ENCODE measurements at regions not wholly inside any gene's neighbourhood (a gene's known extent, or its start where the extent isn't known, plus 50 kb on each side); places are given as distances from the start of the nearest gene placed in this dataset.
A peak's percentile ranks its signal among the peaks of the same experiment; 100 is the strongest.

DNA sequence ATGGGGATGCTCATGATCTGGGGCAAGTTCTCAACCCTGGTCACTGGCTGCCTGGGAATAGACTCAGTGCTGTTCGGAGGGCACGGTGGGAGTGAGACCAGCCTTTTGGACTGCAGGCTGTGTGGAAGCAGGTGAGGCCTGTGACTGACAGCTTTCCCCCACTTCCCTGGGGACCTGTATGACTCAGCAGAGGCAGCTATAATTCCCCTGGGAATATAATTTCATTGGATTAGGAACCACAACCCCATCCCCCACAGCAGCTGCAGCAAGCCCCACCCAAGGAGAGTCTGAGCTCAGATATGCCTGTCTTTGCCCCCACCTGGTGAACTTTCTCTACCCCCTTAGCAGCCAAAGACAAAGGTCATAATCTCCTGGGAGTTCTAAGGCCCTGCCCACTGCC lies 408.6 kb downstream of the PPP3CA start:
- no peaks in the 10 kb centered on the region for H4K20me1 ChIP-seq (ENCODE audit: insufficient read depth, low read length)
- no peak overlapping the region for H3K4me2 ChIP-seq (ENCODE audit: low read length)
- H3K27ac ChIP-seq (ENCODE audit: low read length), result no peak overlapping the region
- H3K4me1 ChIP-seq (ENCODE audit: low read length), result peaks cover 7% of the 10 kb centered on the region; the same call in 1 of the 2 replicates
- no peak overlapping the region for H3K9ac ChIP-seq (ENCODE audit: low read length)
- H3K36me3 ChIP-seq (replicated peaks; ENCODE audit: low read depth, low read length), result no peaks in the 10 kb centered on the region
- H2AFZ ChIP-seq (ENCODE audit: low read depth, low read length), result no peak overlapping the region
- no peaks in the 10 kb centered on the region for H3K27me3 ChIP-seq (ENCODE audit: low read depth, low read length)
- no peak overlapping the region for H3K4me3 ChIP-seq (ENCODE audit: low read length)
- no peaks in the 10 kb centered on the region for H3K9me3 ChIP-seq (ENCODE audit: insufficient read depth, low read length)
- no peak for TF ChIP-seq EZH2phosphoT487 (IDR thresholded peaks at IDR 0.05; ENCODE audit: low read depth)
- TF ChIP-seq, protein P1, sequence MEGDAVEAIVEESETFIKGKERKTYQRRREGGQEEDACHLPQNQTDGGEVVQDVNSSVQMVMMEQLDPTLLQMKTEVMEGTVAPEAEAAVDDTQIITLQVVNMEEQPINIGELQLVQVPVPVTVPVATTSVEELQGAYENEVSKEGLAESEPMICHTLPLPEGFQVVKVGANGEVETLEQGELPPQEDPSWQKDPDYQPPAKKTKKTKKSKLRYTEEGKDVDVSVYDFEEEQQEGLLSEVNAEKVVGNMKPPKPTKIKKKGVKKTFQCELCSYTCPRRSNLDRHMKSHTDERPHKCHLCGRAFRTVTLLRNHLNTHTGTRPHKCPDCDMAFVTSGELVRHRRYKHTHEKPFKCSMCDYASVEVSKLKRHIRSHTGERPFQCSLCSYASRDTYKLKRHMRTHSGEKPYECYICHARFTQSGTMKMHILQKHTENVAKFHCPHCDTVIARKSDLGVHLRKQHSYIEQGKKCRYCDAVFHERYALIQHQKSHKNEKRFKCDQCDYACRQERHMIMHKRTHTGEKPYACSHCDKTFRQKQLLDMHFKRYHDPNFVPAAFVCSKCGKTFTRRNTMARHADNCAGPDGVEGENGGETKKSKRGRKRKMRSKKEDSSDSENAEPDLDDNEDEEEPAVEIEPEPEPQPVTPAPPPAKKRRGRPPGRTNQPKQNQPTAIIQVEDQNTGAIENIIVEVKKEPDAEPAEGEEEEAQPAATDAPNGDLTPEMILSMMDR (IDR thresholded peaks at IDR 0.05; ENCODE audit: low read depth, low read length), result no peak
- H3K79me2 ChIP-seq (ENCODE audit: low read length), result no peaks in the 10 kb centered on the region

- Histone ChIP-seq H3K36me3 (replicated peaks; ENCODE audit: low read depth, low read length) (no peaks in the 10 kb centered on the region), H3K27ac (ENCODE audit: low read length) (no peak overlapping the region), H2AFZ (ENCODE audit: low read depth, low read length) (no peak overlapping the region), H3K4me3 (ENCODE audit: low read length) (no peak overlapping the region), H3K79me2 (ENCODE audit: low read length) (no peaks in the 10 kb centered on the region), H3K9me3 (ENCODE audit: insufficient read depth, low read length) (no peaks in the 10 kb centered on the region), H3K27me3 (ENCODE audit: low read depth, low read length) (no peaks in the 10 kb centered on the region), H3K4me2 (ENCODE audit: low read length) (no peak overlapping the region), H3K9ac (ENCODE audit: low read length) (no peak overlapping the region), H4K20me1 (ENCODE audit: insufficient read depth, low read length) (no peaks in the 10 kb centered on the region), H3K4me1 (ENCODE audit: low read length) (peaks cover 7% of the 10 kb centered on the region; the same call in 1 of the 2 replicates)
- no peak for TF ChIP-seq EZH2phosphoT487 (IDR thresholded peaks at IDR 0.05; ENCODE audit: low read depth)
- TF ChIP-seq, protein P1 (IDR thresholded peaks at IDR 0.05; ENCODE audit: low read depth, low read length), result no peak
These were observed 410.5 kb downstream of the PPP3CA start for GRCh38 chr4:100936661-100937375.

DNA sequence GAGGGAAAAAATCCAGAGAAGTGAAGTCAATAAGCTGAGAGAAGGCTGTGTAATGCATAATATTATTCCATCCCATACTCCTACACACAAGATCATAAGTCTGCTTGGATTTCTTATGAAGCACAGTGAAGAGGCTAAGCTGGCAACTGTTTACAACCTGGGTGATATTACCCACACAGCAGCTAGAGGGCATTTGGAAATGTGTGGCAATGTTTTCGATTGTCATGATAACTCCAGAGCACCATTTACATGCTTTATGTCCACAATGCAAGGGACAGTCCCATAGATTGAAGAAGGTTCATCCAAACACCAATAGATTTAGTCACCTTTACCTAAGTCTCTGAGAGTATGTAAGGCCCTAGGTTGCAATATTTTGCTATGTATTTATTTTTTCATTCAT lies 412.2 kb downstream of the PPP3CA start:
- Histone ChIP-seq H3K27me3 (ENCODE audit: low read depth, low read length) (no peaks in the 10 kb centered on the region), H2AFZ (ENCODE audit: low read depth, low read length) (no peak overlapping the region), H3K27ac (ENCODE audit: low read length) (no peak overlapping the region), H3K9me3 (ENCODE audit: insufficient read depth, low read length) (no peaks in the 10 kb centered on the region), H3K4me2 (ENCODE audit: low read length) (no peak overlapping the region), H3K79me2 (ENCODE audit: low read length) (no peaks in the 10 kb centered on the region), H3K4me1 (ENCODE audit: low read length) (peaks cover 7% of the 10 kb centered on the region; the same call in 1 of the 2 replicates), H3K36me3 (replicated peaks; ENCODE audit: low read depth, low read length) (no peaks in the 10 kb centered on the region), H3K9ac (ENCODE audit: low read length) (no peak overlapping the region), H3K4me3 (ENCODE audit: low read length) (no peak overlapping the region), H4K20me1 (ENCODE audit: insufficient read depth, low read length) (no peaks in the 10 kb centered on the region)
- TF ChIP-seq, protein P1 (IDR thresholded peaks at IDR 0.05; ENCODE audit: low read depth, low read length), result peak; percentile 51
- no peak for TF ChIP-seq EZH2phosphoT487 (IDR thresholded peaks at IDR 0.05; ENCODE audit: low read depth)

DNA sequence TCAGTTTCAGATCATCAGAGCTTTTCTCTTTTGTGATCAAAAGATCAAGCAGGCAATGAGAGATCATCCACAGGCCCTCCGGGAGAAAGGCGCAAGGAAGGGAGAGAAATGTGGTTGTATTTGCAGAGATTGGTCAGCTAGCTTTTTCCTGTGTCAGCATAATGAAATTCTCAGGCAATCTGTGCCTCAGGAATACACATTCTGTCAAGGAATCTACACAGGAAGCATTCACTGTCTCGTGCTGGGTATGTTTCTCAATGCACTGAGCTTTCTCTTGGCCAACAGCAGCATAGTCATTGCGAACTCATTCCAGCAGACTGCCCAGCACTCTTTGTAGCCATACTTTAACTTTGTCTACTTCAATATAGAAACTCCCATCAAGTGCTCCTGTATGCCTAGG lies 413.7 kb downstream of the PPP3CA start:
- TF ChIP-seq, protein P1 (IDR thresholded peaks at IDR 0.05; ENCODE audit: low read depth, low read length), result no peak
- TF ChIP-seq EZH2phosphoT487 (IDR thresholded peaks at IDR 0.05; ENCODE audit: low read depth), result no peak
- H3K79me2 ChIP-seq (ENCODE audit: low read length), result no peaks in the 10 kb centered on the region
- H3K9me3 ChIP-seq (ENCODE audit: insufficient read depth, low read length), result no peaks in the 10 kb centered on the region

More for the DNA sequence above, 413.7 kb downstream of the PPP3CA start:
- no peaks in the 10 kb centered on the region for H4K20me1 ChIP-seq (ENCODE audit: insufficient read depth, low read length)
- no peak overlapping the region for H3K9ac ChIP-seq (ENCODE audit: low read length)
- no peak overlapping the region for H2AFZ ChIP-seq (ENCODE audit: low read depth, low read length)
- no peaks in the 10 kb centered on the region for H3K27me3 ChIP-seq (ENCODE audit: low read depth, low read length)
- peaks cover under 1% of the 10 kb centered on the region; the same call in 1 of the 2 replicates for H3K4me1 ChIP-seq (ENCODE audit: low read length)
- no peaks in the 10 kb centered on the region for H3K36me3 ChIP-seq (replicated peaks; ENCODE audit: low read depth, low read length)
- no peak overlapping the region for H3K4me3 ChIP-seq (ENCODE audit: low read length)
- H3K4me2 ChIP-seq (ENCODE audit: low read length), result no peak overlapping the region
- no peak overlapping the region for H3K27ac ChIP-seq (ENCODE audit: low read length)
